Suprapubic skin (tissue), 4 donors: ENCODE measurements at regions not wholly inside any gene's neighbourhood (a gene's known extent, or its start where the extent isn't known, plus 50 kb on each side); places are given as distances from the start of the nearest gene placed in this dataset.

ENCODE experiments used
- DNase-seq, 2 donors: peaks; one replicate each; pipeline ENCODE4 v3.0.0-alpha.2; 2019; ENCODE audit warnings: low spot score in 2 of 2
- H3K27ac ChIP-seq: fragments of 200-600 bp; sonication (generic); one replicate; pipeline ENCODE4 v1.5.1; 2019
- H3K27me3 ChIP-seq: fragments of 200-600 bp; sonication (generic); one replicate; pipeline ENCODE4 v1.5.1; 2019
- H3K36me3 ChIP-seq: fragments of 200-600 bp; sonication (generic); one replicate; pipeline ENCODE4 v1.5.1; 2019
- H3K4me1 ChIP-seq: fragments of 200-600 bp; sonication (generic); one replicate; pipeline ENCODE4 v1.5.1; 2019
- H3K4me3 ChIP-seq: fragments of 200-600 bp; sonication (generic); one replicate; pipeline ENCODE4 v1.5.1; 2019; ENCODE audit warnings: mild to moderate bottlenecking
- H3K9me3 ChIP-seq: fragments of 200-600 bp; sonication (generic); one replicate; pipeline ENCODE4 v1.5.1; 2019
- CTCF ChIP-seq, 2 donors: fragments of 200-600 bp in 1 of 2; fragments of 450-650 bp in 1 of 2; sonication (generic) in 1 of 2; IDR thresholded peaks; one replicate each; pipeline ENCODE4 v1.5.1; 2016 to 2019; ENCODE audit warnings: antibody characterized with exemption in 2 of 2, mild to moderate bottlenecking in 1 of 2, moderate library complexity in 1 of 2
- EP300 ChIP-seq: sonication (generic); formaldehyde crosslinking; IDR thresholded peaks from one replicate; pipeline ENCODE4 v1.6.1; 2017; ENCODE audit warnings: antibody characterized with exemption
- POLR2A ChIP-seq, 2 donors: fragments of 450-650 bp; IDR thresholded peaks; one replicate each; pipeline ENCODE4 v1.6.1; 2017; ENCODE audit warnings: antibody characterized with exemption in 2 of 2, mild to moderate bottlenecking in 2 of 2, moderate library complexity in 2 of 2
- POLR2AphosphoS5 ChIP-seq, 3 donors: sonication (generic); formaldehyde crosslinking; IDR thresholded peaks; one replicate each; pipeline ENCODE4 v1.6.1; 2017; ENCODE audit warnings: antibody characterized with exemption in 3 of 3

GRCh38 chr11:94715225-94715624 is 52.9 kb upstream of the AMOTL1 start:
- TF ChIP-seq POLR2AphosphoS5 (IDR thresholded peaks at IDR 0.05) (no peak), POLR2A (IDR thresholded peaks at IDR 0.05) (no peak), CTCF (IDR thresholded peaks at IDR 0.05) (no peak)
- H3K27me3 ChIP-seq = no peaks in the 10 kb centered on the region
- no peaks in the 10 kb centered on the region for H3K4me1 ChIP-seq
- no peak for DNase-seq
- H3K27ac ChIP-seq = no peak overlapping the region
- H3K9me3 ChIP-seq = no peaks in the 10 kb centered on the region
- H3K36me3 ChIP-seq = no peaks in the 10 kb centered on the region
- H3K4me3 ChIP-seq = no peak overlapping the region

GRCh38 chr11:94717667-94718066 is 50.5 kb upstream of the AMOTL1 start:
- no peak for DNase-seq
- H3K27ac ChIP-seq = no peak overlapping the region
- TF ChIP-seq CTCF (IDR thresholded peaks at IDR 0.05) = no peak
- no peak for TF ChIP-seq EP300
- no peak for TF ChIP-seq POLR2AphosphoS5 (IDR thresholded peaks at IDR 0.05)
- no peak for TF ChIP-seq POLR2A (IDR thresholded peaks at IDR 0.05)
- no peaks in the 10 kb centered on the region for H3K27me3 ChIP-seq
- no peaks in the 10 kb centered on the region for H3K36me3 ChIP-seq
- H3K4me3 ChIP-seq = no peak overlapping the region
- no peaks in the 10 kb centered on the region for H3K4me1 ChIP-seq
- H3K9me3 ChIP-seq = no peaks in the 10 kb centered on the region
